Large intestine (tissue), 3 donors: ENCODE measurements at regions not wholly inside any gene's neighbourhood (a gene's known extent, or its start where the extent isn't known, plus 50 kb on each side); places are given as distances from the start of the nearest gene placed in this dataset.
"Not testable (repeated sequence)": the region's sequence is repeated elsewhere in the genome, so short reads cannot be mapped to it uniquely, and the experiment has no call there.

Source experiments
- DNase-seq, 2 donors: peaks; one replicate each; pipeline versions ENCODE4 v3.0.0 to v3.0.0-alpha.2; 2013
- H3K27ac ChIP-seq: one replicate; pipeline ENCODE4 v1.5.1; 2013; ENCODE audit warnings: low read length
- H3K27me3 ChIP-seq: 2 replicates; pipeline ENCODE4 v1.6.1; 2013; ENCODE audit warnings: low read length; ENCODE audit not compliant: control insufficient read depth, insufficient read depth
- H3K36me3 ChIP-seq: 2 replicates; pipeline ENCODE4 v1.6.1; 2013; ENCODE audit warnings: low read length; ENCODE audit not compliant: control insufficient read depth, insufficient read depth
- H3K4me1 ChIP-seq: one replicate; pipeline ENCODE4 v1.6.1; 2013; ENCODE audit warnings: low read length; ENCODE audit not compliant: control insufficient read depth, insufficient read depth
- H3K4me3 ChIP-seq: one replicate; pipeline ENCODE4 v1.5.1; 2013; ENCODE audit warnings: low read length
- H3K9me3 ChIP-seq: one replicate; pipeline ENCODE4 v1.6.1; 2013; ENCODE audit warnings: mild to moderate bottlenecking, low read depth, low read length, moderate library complexity; ENCODE audit not compliant: control insufficient read depth
- WGBS: methylation state at CpG from one replicate; pipeline ENCODE4 v1.1.5; 2013; ENCODE audit warnings: low lambda C conversion rate; ENCODE audit not compliant: insufficient coverage; 5-methylcytosine and 5-hydroxymethylcytosine counted together

- Histone ChIP-seq H3K9me3 (no peaks in the 10 kb centered on the region), H3K36me3 (no peaks in the 10 kb centered on the region), H3K4me1 (no peaks in the 10 kb centered on the region), H3K27ac (no peak overlapping the region), H3K27me3 (no peaks in the 10 kb centered on the region), H3K4me3 (no peak overlapping the region)
- DNase-seq, result no peak
- 25% methylated on average over 2 of the region's 2 CpGs for WGBS
Measured at GRCh38 chr3:87694678-87695077, 364.1 kb downstream of the CGGBP1 start.

DNA sequence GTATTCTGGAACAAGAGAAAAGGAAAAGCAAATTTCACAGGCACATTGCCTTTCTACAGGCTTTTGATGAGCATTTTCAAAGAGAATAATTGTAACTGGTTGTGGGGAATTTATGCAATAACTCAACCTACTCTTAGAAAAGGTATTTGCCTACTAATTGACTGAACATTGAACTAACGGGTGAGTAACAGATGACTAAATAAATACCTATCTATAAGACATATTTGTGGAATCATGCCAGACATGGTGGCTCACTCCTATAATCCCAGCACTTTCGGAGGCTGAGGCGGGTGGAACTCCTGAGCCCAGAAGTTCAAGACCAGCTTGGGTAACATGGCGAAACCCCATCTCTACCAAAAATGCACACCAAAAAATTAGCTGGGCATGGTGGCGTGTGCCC is 367.7 kb downstream of the CGGBP1 start:
- DNase-seq, result no peak
- no peaks in the 10 kb centered on the region for H3K36me3 ChIP-seq
- H3K4me1 ChIP-seq, result no peaks in the 10 kb centered on the region
- H3K9me3 ChIP-seq, result no peaks in the 10 kb centered on the region
- WGBS, result 100% methylated on average over 1 of the region's 5 CpGs
- H3K27me3 ChIP-seq, result no peaks in the 10 kb centered on the region
- H3K27ac ChIP-seq, result no peak overlapping the region
- no peak overlapping the region for H3K4me3 ChIP-seq

DNA sequence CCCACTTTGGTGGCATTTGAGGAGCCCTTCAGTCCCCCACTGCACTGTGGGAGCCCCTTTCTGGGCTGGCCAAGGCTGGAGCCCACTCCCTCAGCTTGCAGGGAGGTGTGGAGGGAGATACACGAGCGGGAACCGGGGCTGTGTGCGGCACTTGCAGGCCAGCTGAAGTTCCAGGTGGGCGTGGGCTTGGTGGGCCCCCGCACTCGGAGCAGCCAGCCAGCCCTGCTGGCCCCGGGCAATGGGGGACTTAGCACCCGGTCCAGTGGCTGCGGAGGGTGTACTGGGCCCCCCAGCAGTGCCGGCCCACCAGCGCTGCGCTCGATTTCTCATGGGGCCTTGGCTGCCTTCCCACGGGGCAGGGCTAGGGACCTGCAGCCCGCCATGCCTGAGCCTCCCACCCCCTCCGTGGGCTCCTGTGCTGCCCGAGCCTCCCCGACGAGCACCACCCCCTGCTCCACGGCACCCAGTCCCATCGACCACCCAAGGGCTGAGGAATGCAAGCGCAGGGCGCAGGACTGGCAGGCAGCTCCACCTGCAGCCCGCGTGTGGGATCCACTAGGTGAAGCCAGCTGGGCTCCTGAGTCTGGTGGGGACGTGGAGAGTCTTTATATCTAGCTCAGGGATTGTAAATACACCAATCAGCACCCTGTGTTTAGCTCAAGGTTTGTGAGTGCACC is 379.7 kb downstream of the CGGBP1 start:
- not testable (repeated sequence) for H3K4me1 ChIP-seq, H3K4me3 ChIP-seq, H3K9me3 ChIP-seq, H3K27me3 ChIP-seq, DNase-seq, H3K36me3 ChIP-seq, H3K27ac ChIP-seq
- no CpG with 5 or more reads among the region's 27 CpGs for WGBS

GRCh38 chr3:87674397-87675161 is 384.2 kb downstream of the CGGBP1 start:
- no peaks in the 10 kb centered on the region for H3K4me1 ChIP-seq
- H3K27ac ChIP-seq, result no peak overlapping the region
- H3K9me3 ChIP-seq, result peaks cover 5% of the 10 kb centered on the region
- DNase-seq, result no peak
- no peaks in the 10 kb centered on the region for H3K36me3 ChIP-seq
- H3K4me3 ChIP-seq, result no peak overlapping the region
- WGBS, result 40% methylated on average over 5 of the region's 9 CpGs
- H3K27me3 ChIP-seq, result no peaks in the 10 kb centered on the region

DNA sequence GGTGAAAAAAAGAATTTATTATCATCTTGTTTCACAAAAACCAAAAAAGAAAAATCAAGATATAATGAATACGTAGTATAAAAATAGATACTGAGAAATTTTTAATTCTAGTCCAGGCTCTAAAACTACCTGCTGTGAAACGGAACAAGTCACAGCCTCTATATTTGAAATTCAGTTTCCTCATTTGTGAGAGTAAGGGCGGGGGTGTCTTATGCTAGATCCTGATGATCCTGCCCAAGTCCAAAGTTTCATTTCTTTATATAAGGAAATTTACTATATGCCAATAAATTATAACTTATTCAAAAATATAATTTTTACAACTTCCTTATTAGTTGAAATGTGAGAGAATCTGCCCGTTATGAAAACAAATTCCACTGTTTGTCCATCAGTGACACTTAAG is 385.7 kb downstream of the CGGBP1 start:
- H3K36me3 ChIP-seq, result no peaks in the 10 kb centered on the region
- H3K27me3 ChIP-seq, result no peaks in the 10 kb centered on the region
- H3K9me3 ChIP-seq, result no peaks in the 10 kb centered on the region
- H3K4me3 ChIP-seq, result no peak overlapping the region
- no peaks in the 10 kb centered on the region for H3K4me1 ChIP-seq
- no peak overlapping the region for H3K27ac ChIP-seq
- WGBS, result 73% methylated on average over 3 of the region's 4 CpGs
- DNase-seq, result no peak

DNA sequence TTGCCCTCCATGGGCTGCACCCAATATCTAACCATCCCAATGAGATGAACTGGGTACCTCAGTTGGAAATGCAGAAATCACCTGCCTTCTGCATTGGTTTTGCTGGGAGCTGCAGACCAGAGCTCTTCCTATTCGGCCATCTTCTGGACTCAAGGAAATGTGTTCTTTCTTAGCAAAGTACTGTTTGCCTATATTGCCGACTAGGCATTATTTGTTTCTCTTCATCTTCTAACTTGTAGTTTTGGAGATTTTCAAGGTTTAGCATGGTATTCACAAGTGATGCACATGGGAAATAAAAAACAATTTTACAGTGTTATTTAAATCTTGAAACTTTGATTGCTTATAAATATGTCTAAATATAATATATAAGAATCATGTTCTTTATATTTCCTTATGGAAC is 377.8 kb upstream of the POU1F1 start:
- H3K27ac ChIP-seq, result no peak overlapping the region
- H3K27me3 ChIP-seq, result no peaks in the 10 kb centered on the region
- DNase-seq, result no peak
- H3K9me3 ChIP-seq, result no peaks in the 10 kb centered on the region
- no peak overlapping the region for H3K4me3 ChIP-seq
- WGBS, result 100% methylated on average over 1 of the region's 2 CpGs
- H3K4me1 ChIP-seq, result no peaks in the 10 kb centered on the region
- no peaks in the 10 kb centered on the region for H3K36me3 ChIP-seq

DNA sequence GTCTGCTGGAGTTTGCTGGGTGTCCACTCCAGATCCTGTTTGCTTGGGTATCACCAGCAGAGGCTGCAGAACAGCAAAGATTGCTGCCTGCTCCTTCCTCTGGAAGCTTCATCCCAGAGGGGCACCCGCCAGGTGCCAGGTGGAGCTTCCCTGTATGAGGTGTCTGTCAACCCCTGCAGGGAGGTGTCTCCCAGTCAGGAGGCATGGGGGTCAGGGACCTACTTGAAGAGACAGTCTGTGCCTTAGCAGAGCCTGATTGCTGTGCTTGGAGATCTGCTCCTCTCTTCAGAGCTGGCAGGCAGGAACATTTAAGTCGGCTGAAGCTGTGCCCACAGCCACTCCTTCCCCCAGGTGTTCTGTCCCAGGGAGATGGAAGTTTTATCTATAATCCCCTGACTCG is 376.8 kb upstream of the POU1F1 start:
- H3K9me3 ChIP-seq, H3K4me1 ChIP-seq, H3K36me3 ChIP-seq, DNase-seq, H3K27ac ChIP-seq, H3K27me3 ChIP-seq, H3K4me3 ChIP-seq: not testable (repeated sequence)
- no CpG with 5 or more reads among the region's 3 CpGs for WGBS

DNA sequence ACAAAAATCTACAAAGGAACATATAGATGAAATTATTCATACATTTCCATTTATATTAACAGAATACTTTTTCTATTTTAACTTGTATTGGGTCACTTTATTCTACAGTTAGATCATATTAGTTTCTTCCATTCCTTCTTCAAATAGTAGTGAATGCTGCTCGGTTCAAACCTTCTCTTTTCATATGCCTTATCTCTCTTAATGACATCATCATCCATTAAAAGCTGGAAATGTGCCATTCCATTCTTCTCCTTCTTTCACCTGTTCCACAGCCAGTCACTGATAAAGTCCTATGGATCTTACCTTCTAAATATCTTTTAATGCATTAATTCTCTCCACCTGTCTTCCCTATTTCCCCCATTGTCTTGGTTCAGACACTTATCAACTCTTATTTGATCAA is 358.0 kb upstream of the POU1F1 start:
- Histone ChIP-seq H3K4me1 (no peaks in the 10 kb centered on the region), H3K27me3 (no peaks in the 10 kb centered on the region), H3K9me3 (no peaks in the 10 kb centered on the region), H3K4me3 (no peak overlapping the region), H3K36me3 (no peaks in the 10 kb centered on the region), H3K27ac (no peak overlapping the region)
- no peak for DNase-seq
- WGBS, result 57% methylated on average over 1 of the region's 1 CpG

DNA sequence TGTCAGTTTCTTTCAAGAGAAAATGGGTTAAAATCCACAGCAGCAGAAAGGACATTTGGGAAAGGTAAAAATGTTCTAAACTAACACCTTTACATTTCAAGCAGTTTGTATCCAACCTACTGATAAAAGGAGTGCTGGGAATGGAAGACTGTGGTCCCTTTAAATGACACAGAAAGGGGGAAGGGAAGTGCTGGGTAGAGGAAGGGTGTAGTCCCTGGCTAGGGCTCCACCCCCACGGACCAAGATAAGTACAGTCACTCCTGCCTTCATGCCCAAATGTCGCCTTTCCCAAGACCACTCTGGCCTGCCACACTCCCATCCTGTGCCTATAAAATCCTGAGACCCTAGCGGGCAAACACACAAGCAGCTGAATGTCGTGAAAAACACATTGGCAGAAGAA is 350.9 kb upstream of the POU1F1 start:
- Histone ChIP-seq H3K27ac (no peak overlapping the region), H3K36me3 (no peaks in the 10 kb centered on the region), H3K4me1 (no peaks in the 10 kb centered on the region), H3K4me3 (no peak overlapping the region), H3K9me3 (no peaks in the 10 kb centered on the region), H3K27me3 (no peaks in the 10 kb centered on the region)
- WGBS, result no CpG with 5 or more reads among the region's 4 CpGs
- DNase-seq, result no peak

- no peak overlapping the region for H3K4me3 ChIP-seq
- H3K36me3 ChIP-seq, result no peaks in the 10 kb centered on the region
- no peaks in the 10 kb centered on the region for H3K27me3 ChIP-seq
- DNase-seq, result no peak
- H3K27ac ChIP-seq, result no peak overlapping the region
- no peaks in the 10 kb centered on the region for H3K4me1 ChIP-seq
- 100% methylated on average over 1 of the region's 1 CpG for WGBS
- no peaks in the 10 kb centered on the region for H3K9me3 ChIP-seq
Measured at GRCh38 chr3:87626546-87626945, 350.2 kb upstream of the POU1F1 start.

DNA sequence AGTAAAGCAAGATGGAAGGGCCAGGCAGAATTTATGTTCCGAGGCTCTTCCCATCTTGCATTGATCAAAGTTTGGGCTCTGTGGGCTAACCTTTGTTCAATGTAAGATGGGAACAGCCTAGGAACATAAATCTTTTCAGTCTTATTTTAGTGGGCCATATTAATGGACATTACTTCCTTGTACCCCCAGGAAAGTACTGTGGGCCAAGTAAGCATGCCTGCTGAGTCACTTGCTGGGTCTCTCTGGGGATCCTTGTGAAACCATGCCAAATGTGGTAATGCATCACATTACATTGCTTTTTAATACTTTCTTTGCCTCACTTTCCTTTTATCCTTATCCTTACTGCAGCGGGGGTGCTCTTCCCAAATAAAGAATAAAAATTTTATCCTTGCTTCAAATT is 349.5 kb upstream of the POU1F1 start:
- Histone ChIP-seq H3K27ac (no peak overlapping the region), H3K36me3 (no peaks in the 10 kb centered on the region), H3K9me3 (no peaks in the 10 kb centered on the region), H3K4me1 (no peaks in the 10 kb centered on the region), H3K27me3 (no peaks in the 10 kb centered on the region), H3K4me3 (no peak overlapping the region)
- no peak for DNase-seq
- 90% methylated on average over 2 of the region's 2 CpGs for WGBS
